GM12875 (cell line): ENCODE measurements at regions not wholly inside any gene's neighbourhood (a gene's known extent, or its start where the extent isn't known, plus 50 kb on each side); places are given as distances from the start of the nearest gene placed in this dataset.
"Not testable (repeated sequence)": the region's sequence is repeated elsewhere in the genome, so short reads cannot be mapped to it uniquely, and the experiment has no call there.

Experiments used
- H3K4me3 ChIP-seq: one replicate; pipeline ENCODE4 v1.5.1; 2011; ENCODE audit warnings: low read depth, low read length, control low read depth
- TF ChIP-seq, protein P1 (sequence below): IDR thresholded peaks from 2 replicates; pipeline ENCODE4 v1.5.1; 2011; ENCODE audit warnings: low read depth, mild to moderate bottlenecking, control low read depth, inconsistent platforms, low read length, moderate library complexity, borderline replicate concordance; ENCODE audit not compliant: insufficient read depth

DNA sequence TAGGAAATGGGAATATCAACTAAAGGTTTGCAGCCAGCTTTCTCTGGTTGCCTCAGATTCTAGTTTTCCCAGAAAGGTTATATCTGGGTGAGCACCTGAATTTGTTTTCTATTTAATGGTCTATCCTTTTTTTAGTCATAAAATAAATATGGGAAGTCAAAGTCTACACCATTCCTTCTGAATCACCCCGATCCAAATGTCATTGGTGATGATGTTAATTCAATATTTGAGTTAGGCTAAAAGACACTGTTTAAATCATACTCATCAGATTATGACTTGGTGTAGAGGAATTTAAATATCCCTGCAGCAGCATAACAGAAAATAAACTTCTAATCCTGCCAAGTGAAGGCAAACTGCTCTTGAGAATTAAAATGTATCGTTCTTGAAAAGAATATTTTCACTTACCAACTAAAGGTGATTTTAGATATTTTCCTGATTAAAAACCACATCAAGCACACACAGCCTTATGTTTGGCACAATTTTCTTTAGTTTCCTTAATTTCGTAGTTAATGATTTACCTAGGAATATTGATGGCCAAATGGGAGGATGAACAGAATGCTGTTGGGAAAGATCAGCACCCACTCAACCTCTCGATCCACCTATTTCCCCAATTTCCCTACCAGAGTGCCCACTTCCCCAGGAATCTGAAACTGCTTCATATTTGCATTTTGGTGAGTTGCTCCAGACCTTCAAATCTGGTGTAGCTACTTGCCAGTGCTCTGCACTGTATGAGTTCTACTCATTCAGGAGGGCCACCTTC lies 103.1 kb upstream of the TSLP start:
- no peak overlapping the region for H3K4me3 ChIP-seq
- TF ChIP-seq, protein P1, sequence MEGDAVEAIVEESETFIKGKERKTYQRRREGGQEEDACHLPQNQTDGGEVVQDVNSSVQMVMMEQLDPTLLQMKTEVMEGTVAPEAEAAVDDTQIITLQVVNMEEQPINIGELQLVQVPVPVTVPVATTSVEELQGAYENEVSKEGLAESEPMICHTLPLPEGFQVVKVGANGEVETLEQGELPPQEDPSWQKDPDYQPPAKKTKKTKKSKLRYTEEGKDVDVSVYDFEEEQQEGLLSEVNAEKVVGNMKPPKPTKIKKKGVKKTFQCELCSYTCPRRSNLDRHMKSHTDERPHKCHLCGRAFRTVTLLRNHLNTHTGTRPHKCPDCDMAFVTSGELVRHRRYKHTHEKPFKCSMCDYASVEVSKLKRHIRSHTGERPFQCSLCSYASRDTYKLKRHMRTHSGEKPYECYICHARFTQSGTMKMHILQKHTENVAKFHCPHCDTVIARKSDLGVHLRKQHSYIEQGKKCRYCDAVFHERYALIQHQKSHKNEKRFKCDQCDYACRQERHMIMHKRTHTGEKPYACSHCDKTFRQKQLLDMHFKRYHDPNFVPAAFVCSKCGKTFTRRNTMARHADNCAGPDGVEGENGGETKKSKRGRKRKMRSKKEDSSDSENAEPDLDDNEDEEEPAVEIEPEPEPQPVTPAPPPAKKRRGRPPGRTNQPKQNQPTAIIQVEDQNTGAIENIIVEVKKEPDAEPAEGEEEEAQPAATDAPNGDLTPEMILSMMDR: no peak

DNA sequence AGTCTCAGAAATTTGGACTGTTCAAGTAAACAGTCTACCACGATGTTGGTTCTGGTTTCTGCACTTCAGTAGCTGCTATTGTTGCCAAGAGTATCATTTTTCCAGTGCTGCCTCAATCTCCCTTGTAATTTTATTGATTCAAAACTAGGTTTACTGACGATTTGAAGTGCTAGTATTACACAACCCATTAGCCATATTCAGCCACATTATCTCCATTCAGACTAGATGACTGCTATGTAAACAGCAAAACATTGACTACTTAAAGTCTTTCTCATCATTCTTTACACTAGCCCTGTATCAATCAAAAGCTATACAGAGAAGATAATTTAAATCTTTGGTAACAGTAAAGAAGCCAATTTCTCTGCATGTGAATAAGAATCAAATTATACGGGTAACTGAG lies 102.0 kb upstream of the TSLP start:
- TF ChIP-seq, protein P1: no peak
- no peak overlapping the region for H3K4me3 ChIP-seq

DNA sequence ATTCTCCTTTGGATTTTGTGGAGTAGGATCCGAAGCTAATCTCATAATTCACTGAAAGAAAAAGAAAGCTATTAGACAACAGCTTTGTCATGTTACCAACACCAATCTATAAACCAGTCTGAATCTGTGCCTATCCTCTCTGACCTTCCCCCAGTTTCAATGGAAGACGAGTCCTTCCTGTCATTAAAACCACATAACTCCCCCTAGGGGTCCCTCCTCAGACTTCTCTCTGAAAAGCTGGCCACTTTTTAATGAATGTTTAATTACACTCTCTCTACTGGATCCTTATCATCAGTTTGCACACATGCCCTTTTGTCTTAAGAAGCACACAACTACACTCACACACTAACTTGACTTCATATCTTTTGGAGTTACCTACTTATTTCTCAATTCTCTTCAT lies 98.0 kb upstream of the TSLP start:
- TF ChIP-seq, protein P1: no peak
- no peak overlapping the region for H3K4me3 ChIP-seq

DNA sequence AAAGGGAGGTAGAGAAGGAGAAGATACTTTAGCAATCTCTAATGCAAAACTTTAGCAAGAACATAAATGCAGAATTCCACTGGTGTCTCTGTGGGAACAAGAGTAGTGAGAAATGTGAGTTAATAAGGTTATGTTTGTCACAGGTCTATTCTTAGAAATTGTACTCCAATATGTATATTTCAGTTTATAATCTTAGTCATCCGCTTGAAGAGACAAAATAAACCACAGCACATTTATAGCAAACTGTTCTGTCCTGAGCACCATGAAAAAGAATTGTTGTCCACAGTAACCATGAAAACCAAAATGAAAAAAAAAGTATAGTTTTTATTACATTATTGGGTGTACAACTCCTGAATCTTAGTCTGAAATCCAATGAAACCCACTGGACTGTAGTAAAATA lies 93.6 kb upstream of the TSLP start:
- no peak overlapping the region for H3K4me3 ChIP-seq
- TF ChIP-seq, protein P1: no peak

DNA sequence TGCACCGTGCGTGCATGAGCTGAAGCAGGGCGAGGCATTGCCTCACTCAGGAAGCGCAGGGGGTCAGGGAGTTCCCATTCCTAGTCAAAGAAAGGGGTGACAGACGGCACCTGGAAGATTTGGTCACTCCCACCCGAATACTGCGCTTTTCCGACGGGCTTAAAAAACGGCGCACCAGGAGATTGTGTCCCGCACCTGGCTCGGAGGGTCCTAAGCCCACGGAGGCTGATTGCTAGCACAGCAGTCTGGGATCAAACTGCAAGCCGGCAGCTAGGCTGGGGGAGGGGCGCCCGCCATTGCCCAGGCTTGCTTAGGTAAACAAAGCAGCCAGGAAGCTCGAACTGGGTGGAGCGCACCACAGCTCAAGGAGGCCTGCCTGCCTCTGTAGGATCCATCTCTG lies 85.6 kb upstream of the TSLP start:
- not testable (repeated sequence) for H3K4me3 ChIP-seq

DNA sequence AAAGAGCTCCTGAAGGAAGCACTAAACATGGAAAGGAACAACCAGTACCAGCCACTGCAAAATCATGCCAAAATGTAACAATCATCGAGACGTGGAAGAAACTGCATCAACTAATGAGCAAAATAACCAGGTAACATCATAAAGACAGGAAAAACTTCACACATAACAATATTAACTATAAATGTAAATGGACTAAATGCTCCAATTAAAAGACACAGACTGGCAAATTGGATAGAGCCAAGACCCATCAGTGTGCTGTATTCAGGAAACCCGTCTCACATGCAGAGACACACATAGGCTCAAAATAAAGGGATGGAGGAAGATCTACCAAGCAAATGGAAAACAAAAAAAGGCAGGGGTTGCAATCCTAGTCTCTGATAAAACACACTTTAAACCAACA lies 83.9 kb upstream of the TSLP start:
- H3K4me3 ChIP-seq: not testable (repeated sequence)

DNA sequence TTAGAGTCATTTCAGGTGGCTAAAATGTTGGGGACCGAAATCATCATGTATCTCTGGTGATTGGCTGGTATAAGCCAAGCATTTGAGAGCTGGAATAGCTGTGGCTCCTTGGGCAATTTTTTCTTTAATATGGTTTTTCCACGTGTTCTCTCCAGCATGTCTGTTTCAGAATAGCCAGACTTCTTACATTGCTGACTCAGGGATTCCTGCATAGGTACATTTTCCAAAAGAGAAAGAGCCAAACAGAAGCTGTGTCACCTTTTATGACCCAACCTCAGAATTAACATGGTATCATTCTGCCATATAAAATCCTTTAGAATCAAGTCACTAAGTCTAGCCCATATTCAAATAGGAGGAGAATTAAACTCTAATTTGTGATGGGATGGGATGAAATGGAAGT lies 74.8 kb upstream of the TSLP start:
- H3K4me3 ChIP-seq: no peak overlapping the region
- TF ChIP-seq, protein P1: no peak

DNA sequence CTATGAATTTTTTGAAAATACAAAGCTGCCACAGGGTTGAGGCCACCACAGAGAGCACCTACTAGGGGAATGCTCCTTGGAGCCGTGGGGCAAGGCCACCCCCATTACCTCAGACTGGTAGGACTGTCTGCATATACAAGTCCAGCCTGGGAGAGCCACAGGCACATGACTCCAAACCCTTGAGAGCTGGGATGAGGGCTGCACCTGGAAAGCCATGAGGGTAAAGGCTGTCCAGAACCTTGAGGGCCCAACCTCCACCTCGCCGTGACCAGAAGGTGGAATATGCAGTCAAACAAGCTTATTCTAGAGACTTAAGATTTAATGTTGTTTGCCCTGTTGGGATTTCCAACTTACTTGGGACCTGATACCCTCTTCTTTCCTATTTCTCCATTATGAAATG lies 69.5 kb upstream of the TSLP start:
- TF ChIP-seq, protein P1: no peak
- no peak overlapping the region for H3K4me3 ChIP-seq
